Gastrocnemius medialis (tissue), 4 donors: ENCODE measurements at regions not wholly inside any gene's neighbourhood (a gene's known extent, or its start where the extent isn't known, plus 50 kb on each side); places are given as distances from the start of the nearest gene placed in this dataset.

ENCODE experiments used
- ATAC-seq, 2 donors: fragments of 150-250 bp; one replicate each; pipeline ENCODE4 v1.9.1; 2016
- DNase-seq, 2 donors: peaks; one replicate each; pipeline ENCODE4 v3.0.0-alpha.2; 2019
- H3K27ac ChIP-seq, 4 donors: fragments of 200-600 bp; sonication (generic); 1 replicate in 1 of 4; 2 replicates in 3 of 4; pipeline ENCODE4 v1.5.1; 2016 to 2018; ENCODE audit warnings: mild to moderate bottlenecking in 2 of 4, moderate library complexity in 1 of 4
- H3K27me3 ChIP-seq, 3 donors: fragments of 200-600 bp; sonication (generic) in 2 of 3; 1 replicate in 1 of 3; 2 replicates in 2 of 3; pipeline versions ENCODE4 v1.5.1 to v1.6.0; 2016 to 2019; ENCODE audit warnings: mild to moderate bottlenecking in 1 of 3, moderate library complexity in 1 of 3
- H3K36me3 ChIP-seq, 2 donors: fragments of 200-600 bp; sonication (generic) in 1 of 2; one replicate each; pipeline ENCODE4 v1.5.1; 2017 to 2018
- H3K4me1 ChIP-seq, 2 donors: fragments of 200-600 bp; sonication (generic) in 1 of 2; one replicate each; pipeline ENCODE4 v1.5.1; 2016 to 2017; ENCODE audit warnings: mild to moderate bottlenecking in 2 of 2
- H3K4me3 ChIP-seq, 4 donors: fragments of 200-600 bp; sonication (generic) in 3 of 4; 1 replicate in 1 of 4; 2 replicates in 3 of 4; pipeline ENCODE4 v1.5.1; 2016 to 2019; ENCODE audit warnings: mild to moderate bottlenecking in 2 of 4
- H3K9me3 ChIP-seq, 3 donors: fragments of 200-600 bp; sonication (generic) in 2 of 3; 1 replicate in 1 of 3; 2 replicates in 2 of 3; pipeline ENCODE4 v1.5.1; 2016 to 2019
- POLR2A ChIP-seq, 2 donors: fragments of 450-650 bp; IDR thresholded peaks; one replicate each; pipeline ENCODE4 v1.6.1; 2017; ENCODE audit warnings: antibody characterized with exemption in 2 of 2, mild to moderate bottlenecking in 2 of 2, moderate library complexity in 2 of 2
- in situ Hi-C, 4 donors: fragments of 200-750 bp; cut with MboI; loops; one replicate each; pipeline versions ENCODE4 v1.15.0 to v1.8.0; 2017; ENCODE audit warnings: low sequenced_read_pairs in 4 of 4
- intact Hi-C: fragments of 100-400 bp; cut with DNase I; formaldehyde crosslinking; loops from one replicate; pipeline ENCODE4 v1.15.1; 2023; ENCODE audit warnings: low total_unique reads
- TF ChIP-seq, protein P1 (sequence below), 5 experiments: fragments of 450-650 bp in 3 of 5; fragments of 200-600 bp in 2 of 5; sonication (generic) in 2 of 5; IDR thresholded peaks in 4 of 5; conservative IDR thresholded peaks in 1 of 5; 1 replicate in 4 of 5; 2 replicates in 1 of 5; pipeline ENCODE4 v1.5.1; 2016 to 2019; ENCODE audit warnings: antibody characterized with exemption in 5 of 5, mild to moderate bottlenecking in 3 of 5, moderate library complexity in 3 of 5

DNA sequence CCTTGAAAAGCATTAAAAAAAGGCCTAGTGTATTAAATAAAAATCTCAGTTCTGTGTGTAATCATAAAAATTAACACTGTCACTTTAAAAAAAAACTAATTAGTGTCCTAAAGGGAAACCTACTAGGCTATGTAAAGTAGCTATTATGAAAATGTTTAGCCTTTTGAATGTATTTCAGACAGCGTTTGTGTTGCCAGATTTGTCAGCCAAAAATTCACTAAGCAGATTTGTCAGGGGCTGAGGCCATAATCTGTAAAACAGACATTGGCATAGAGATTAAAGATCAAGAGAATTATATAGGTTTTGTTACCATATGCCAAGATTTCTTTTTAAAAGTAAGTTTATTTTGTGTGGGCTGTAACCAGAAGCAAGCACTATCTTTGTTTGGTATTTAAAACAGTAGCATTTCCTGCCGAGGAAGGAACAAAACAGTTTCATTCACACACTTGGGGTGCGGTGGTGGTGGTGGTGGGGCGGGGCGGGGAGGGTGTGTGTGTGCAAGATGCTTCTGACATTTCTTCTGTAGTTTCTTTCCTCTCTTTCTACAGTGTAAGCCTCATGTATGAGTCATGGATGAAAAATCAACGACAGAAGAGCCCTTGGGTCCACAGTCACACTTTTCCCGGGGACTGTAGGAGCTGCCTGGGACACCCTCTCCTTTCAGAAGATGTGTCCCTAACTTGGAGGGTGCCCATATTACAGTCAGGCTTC lies 328.5 kb upstream of the FANCL start:
- no peaks in the 10 kb centered on the region for H3K4me1 ChIP-seq
- H3K9me3 ChIP-seq = no peaks in the 10 kb centered on the region
- DNase-seq = no peak
- intact Hi-C loops = no loop called here
- H3K36me3 ChIP-seq = no peaks in the 10 kb centered on the region
- no peak overlapping the region for H3K4me3 ChIP-seq
- no peak overlapping the region for H3K27ac ChIP-seq
- no peak for ATAC-seq
- TF ChIP-seq, protein P1, sequence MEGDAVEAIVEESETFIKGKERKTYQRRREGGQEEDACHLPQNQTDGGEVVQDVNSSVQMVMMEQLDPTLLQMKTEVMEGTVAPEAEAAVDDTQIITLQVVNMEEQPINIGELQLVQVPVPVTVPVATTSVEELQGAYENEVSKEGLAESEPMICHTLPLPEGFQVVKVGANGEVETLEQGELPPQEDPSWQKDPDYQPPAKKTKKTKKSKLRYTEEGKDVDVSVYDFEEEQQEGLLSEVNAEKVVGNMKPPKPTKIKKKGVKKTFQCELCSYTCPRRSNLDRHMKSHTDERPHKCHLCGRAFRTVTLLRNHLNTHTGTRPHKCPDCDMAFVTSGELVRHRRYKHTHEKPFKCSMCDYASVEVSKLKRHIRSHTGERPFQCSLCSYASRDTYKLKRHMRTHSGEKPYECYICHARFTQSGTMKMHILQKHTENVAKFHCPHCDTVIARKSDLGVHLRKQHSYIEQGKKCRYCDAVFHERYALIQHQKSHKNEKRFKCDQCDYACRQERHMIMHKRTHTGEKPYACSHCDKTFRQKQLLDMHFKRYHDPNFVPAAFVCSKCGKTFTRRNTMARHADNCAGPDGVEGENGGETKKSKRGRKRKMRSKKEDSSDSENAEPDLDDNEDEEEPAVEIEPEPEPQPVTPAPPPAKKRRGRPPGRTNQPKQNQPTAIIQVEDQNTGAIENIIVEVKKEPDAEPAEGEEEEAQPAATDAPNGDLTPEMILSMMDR (IDR thresholded peaks at IDR 0.05 in 4 of 5, conservative IDR thresholded peaks at IDR 0.05 in 1 of 5) = no peak
- no peak for TF ChIP-seq POLR2A (IDR thresholded peaks at IDR 0.05)
- no peaks in the 10 kb centered on the region for H3K27me3 ChIP-seq
- in situ Hi-C loops = no loop called here

DNA sequence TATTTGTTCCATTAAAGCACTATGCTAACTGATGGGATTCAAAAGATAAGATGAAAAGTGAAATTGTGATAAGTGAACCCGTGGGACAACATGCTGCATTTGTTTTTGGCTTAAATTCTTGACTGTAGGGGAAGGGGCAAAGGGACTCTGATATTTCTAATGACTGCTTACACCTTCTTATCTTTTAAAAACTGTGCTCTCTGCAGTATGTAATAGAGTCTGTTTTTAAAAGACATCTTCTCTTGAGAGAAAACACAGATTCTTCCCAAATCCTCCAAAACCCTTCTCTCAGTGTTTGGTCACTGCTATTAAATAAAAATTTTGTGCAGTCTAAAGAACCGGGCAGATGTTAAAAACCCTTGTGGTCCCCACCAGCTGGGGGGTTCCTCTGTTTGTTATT lies 327.8 kb upstream of the FANCL start:
- DNase-seq (no peak), ATAC-seq (no peak)
- H3K9me3 ChIP-seq = no peaks in the 10 kb centered on the region
- H3K27ac ChIP-seq = no peak overlapping the region
- H3K27me3 ChIP-seq = no peaks in the 10 kb centered on the region
- intact Hi-C loops (no loop called here), in situ Hi-C loops (no loop called here)
- no peak overlapping the region for H3K4me3 ChIP-seq
- no peaks in the 10 kb centered on the region for H3K4me1 ChIP-seq
- TF ChIP-seq POLR2A (IDR thresholded peaks at IDR 0.05) = no peak
- TF ChIP-seq, protein P1 (IDR thresholded peaks at IDR 0.05 in 4 of 5, conservative IDR thresholded peaks at IDR 0.05 in 1 of 5) = no peak
- no peaks in the 10 kb centered on the region for H3K36me3 ChIP-seq

DNA sequence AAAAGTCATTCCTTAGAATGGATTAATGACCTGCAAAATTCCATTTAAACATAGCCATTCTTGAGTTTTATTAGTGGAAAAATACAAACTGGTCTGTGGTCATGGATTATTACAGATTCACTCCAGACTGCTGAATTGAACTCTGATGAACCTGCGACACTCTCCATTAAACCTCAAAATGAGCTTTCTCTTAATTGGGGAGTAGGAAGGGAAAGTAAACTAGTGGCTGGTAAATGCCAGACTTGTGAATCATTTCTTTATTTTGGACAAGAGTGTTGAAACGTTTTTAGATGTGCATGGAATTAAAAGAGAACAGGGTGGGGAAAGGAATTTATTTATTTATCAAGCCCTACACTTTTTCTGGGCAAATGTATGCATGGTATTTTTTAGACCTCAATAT lies 321.2 kb upstream of the FANCL start:
- in situ Hi-C loops = no loop called here
- ATAC-seq (no peak), DNase-seq (no peak)
- TF ChIP-seq POLR2A (IDR thresholded peaks at IDR 0.05) = no peak
- TF ChIP-seq, protein P1 (IDR thresholded peaks at IDR 0.05 in 4 of 5, conservative IDR thresholded peaks at IDR 0.05 in 1 of 5) = no peak
- H3K9me3 ChIP-seq = no peaks in the 10 kb centered on the region
- H3K4me1 ChIP-seq = no peaks in the 10 kb centered on the region
- H3K4me3 ChIP-seq = no peak overlapping the region
- H3K27ac ChIP-seq = no peak overlapping the region
- H3K27me3 ChIP-seq = no peaks in the 10 kb centered on the region
- H3K36me3 ChIP-seq = no peaks in the 10 kb centered on the region
- intact Hi-C loops = no loop called here

DNA sequence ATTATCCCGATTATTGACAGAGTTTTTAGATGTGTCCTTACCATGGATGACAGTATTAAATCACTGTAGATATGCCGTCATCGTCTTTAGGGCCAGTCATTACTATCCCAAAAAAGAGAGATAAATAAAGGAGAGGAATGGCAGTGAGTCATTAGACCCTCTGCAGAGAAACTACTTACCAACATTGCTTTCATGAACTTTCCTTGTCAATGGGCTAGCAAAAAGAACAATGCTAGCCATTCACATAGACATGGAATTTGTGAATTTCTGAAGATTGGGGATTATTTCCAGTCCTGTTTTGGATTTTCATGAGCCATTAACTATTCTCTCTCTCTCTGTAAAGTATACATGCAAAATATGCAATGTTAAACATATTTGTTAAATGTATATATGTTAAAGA lies 319.4 kb upstream of the FANCL start:
- Histone ChIP-seq H3K27ac (no peak overlapping the region), H3K36me3 (no peaks in the 10 kb centered on the region), H3K27me3 (no peaks in the 10 kb centered on the region), H3K9me3 (no peaks in the 10 kb centered on the region), H3K4me3 (no peak overlapping the region), H3K4me1 (no peaks in the 10 kb centered on the region)
- TF ChIP-seq, protein P1 (IDR thresholded peaks at IDR 0.05 in 4 of 5, conservative IDR thresholded peaks at IDR 0.05 in 1 of 5) = no peak
- no peak for TF ChIP-seq POLR2A (IDR thresholded peaks at IDR 0.05)
- no peak for DNase-seq
- in situ Hi-C loops = no loop called here
- intact Hi-C loops = no loop called here
- ATAC-seq = no peak

DNA sequence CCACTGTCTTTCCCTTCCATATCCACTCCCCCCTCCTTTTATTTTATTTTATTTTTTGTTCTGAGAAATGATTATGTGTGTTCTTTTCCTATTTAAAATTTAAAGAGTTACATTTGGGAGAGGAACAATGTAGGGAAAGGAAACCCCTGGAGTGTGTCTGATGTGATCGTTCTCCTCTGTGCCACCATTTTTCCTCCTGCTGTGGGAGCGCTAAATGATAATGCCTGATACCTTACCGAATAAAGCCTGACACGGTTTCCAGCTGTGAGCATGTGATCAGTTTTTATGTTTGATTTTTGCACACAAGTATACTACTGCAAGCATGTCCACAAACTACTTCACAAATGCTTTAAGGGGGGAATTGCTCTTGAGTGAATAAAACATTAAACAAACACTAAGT lies 317.8 kb upstream of the FANCL start:
- Histone ChIP-seq H3K4me1 (no peaks in the 10 kb centered on the region), H3K36me3 (no peaks in the 10 kb centered on the region), H3K27me3 (no peaks in the 10 kb centered on the region), H3K27ac (no peak overlapping the region), H3K4me3 (no peak overlapping the region), H3K9me3 (no peaks in the 10 kb centered on the region)
- no peak for TF ChIP-seq POLR2A (IDR thresholded peaks at IDR 0.05)
- TF ChIP-seq, protein P1 (IDR thresholded peaks at IDR 0.05 in 4 of 5, conservative IDR thresholded peaks at IDR 0.05 in 1 of 5) = no peak
- DNase-seq = no peak
- intact Hi-C loops (no loop called here), in situ Hi-C loops (no loop called here)
- no peak for ATAC-seq
